ENCODE measurements at regions not wholly inside any gene's neighbourhood (a gene's known extent, or its start where the extent isn't known, plus 50 kb on each side); places are given as distances from the start of the nearest gene placed in this dataset.
A peak's percentile ranks its signal among the peaks of the same experiment; 100 is the strongest.

DNA sequence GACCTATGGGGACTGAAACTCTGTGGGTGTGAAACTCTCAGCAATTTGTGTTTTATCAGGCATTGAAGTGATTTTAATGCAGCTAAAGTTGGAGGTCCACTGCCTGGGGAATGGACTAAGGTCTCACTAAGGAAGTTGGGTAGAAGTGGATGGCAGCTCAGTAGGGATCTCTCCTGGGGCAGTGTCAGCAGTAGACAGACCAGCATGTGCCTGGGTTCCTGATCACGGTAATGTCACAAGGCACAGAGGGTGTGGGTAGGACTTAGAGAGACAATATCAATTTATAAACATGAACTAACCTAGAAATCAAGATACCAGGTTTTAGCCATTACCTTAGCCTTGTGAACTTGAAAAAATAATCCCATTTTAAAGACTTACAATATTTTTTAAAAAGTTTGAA lies 380.3 kb upstream of the LCORL start:
- DNase-seq = no peak

GRCh38 chr4:18401425-18401824 lies 379.9 kb upstream of the LCORL start:
- DNase-seq = no peak

GRCh38 chr4:18398661-18399060 lies 377.1 kb upstream of the LCORL start:
- no peak for DNase-seq

DNA sequence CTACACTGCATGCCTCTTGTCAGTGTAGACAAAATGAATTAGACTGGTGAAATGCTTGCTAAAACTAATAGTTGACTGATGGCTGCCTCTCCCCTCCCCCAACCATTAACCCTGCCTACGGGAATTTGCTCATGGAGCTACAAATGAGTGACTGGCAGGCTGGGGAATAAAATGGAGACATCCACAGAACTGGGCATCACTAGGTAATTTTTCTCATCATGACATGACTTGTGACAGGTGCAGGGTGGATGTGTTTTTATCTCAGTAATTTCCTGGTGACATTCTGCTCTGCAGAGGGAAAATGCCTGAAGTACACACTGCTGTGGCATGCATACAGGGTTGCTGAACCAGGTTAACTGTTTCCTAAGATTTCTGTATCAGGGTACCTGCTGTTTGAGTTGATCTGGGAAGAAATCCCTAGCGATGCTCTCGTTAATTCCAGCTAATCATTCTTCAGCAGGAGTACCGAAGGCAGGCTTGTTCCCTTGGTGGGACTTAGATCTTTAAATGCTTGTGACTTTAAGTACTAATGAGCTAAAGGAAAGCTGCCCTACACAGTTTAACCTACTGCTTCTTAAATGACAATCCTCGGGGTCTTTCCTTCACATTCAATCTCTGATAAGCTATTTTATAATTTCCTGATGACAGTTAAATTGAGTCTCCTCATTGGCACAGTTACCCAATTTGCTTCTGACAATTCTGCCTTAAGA lies 376.3 kb upstream of the LCORL start:
- no peak for DNase-seq

GRCh38 chr4:18394656-18395055 lies 373.1 kb upstream of the LCORL start:
- DNase-seq = no peak

DNA sequence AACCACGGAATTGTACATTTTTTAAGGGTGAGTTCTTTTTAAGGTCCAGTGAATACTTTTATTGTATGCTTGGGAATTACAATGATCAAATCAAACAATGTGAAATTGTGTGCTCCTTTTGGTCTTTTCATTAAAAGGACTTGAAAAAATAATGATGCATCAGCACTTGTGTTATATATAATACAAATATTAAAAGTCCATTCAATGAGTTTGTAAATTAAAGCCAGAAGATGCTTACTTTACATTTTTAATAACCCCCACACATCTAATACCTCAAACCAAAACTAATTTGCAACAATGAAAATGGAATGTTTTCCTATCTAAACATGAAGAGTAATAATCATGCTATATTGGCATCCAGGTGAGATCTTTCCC lies 369.8 kb upstream of the LCORL start:
- DNase-seq = no peak

- DNase-seq = no peak
Observed at GRCh38 chr4:18390655-18391353, 369.2 kb upstream of the LCORL start.

- DNase-seq = no peak
Observed at GRCh38 chr4:18389115-18389514, 367.6 kb upstream of the LCORL start.

DNA sequence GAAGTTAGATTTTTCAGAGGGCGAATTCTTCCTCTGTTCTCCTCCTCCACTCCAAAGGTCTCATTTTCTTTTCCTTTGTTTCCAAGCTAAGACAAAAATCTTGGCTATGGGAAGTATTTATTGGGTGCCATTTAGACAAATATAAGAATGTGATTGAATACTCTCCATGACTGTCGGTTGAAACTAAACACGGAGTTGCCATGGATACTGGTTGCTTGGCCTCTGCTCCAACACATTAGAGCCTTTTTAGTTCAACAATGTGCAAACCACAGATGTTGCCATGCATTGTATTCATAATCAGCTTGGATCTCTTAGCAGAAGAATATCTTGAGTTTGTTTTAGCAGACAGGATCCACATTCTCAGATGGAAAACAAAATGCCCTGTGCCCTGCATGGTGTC lies 366.5 kb upstream of the LCORL start:
- DNase-seq = no peak

GRCh38 chr4:18381186-18381585 lies 359.6 kb upstream of the LCORL start:
- DNase-seq = no peak

DNA sequence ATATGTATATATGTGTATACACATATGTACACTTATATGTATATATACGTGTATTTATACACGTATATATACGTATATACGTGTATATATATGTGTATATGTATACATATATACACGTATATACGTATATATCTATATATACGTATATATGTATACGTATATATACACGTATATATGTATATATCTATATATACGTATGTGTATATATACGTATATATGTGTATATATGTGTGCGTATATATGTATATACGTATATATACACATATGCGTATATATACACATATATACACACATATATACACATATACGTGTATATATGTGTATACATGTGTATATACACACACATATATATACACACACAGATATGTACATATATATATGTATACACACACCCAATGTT lies 348.0 kb upstream of the LCORL start:
- no peak for DNase-seq

GRCh38 chr4:18366892-18367291 lies 345.3 kb upstream of the LCORL start:
- DNase-seq = peak in 1 of 2 donors; percentile 19

GRCh38 chr4:18366136-18366535 lies 344.6 kb upstream of the LCORL start:
- DNase-seq = no peak

- DNase-seq = no peak
Observed at GRCh38 chr4:18343581-18343980, 322.0 kb upstream of the LCORL start.

GRCh38 chr4:18342847-18343246 lies 321.3 kb upstream of the LCORL start:
- DNase-seq = no peak

GRCh38 chr4:18321956-18322530 lies 300.5 kb upstream of the LCORL start:
- DNase-seq = no peak

DNA sequence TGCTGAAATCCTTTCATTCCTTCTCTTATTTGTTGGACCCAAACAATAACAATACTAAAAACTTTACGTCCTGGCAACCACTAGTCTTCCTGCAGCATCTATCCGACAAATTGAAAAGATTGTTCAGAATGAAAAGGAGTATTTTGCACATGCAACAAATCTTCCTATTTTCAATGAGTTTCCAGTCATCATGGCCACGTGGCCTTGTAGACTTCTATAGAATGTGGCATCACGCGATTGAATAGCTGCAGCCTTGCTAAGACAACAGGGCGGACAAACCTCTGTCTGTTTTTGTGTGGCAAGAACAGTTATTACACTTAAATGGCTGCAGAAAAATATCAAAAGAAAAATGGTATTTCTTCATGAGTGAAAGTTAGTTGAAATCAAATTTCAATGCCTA lies 297.9 kb upstream of the LCORL start:
- DNase-seq = no peak

- no peak for DNase-seq
Observed at GRCh38 chr4:18318682-18319388, 297.3 kb upstream of the LCORL start.

DNA sequence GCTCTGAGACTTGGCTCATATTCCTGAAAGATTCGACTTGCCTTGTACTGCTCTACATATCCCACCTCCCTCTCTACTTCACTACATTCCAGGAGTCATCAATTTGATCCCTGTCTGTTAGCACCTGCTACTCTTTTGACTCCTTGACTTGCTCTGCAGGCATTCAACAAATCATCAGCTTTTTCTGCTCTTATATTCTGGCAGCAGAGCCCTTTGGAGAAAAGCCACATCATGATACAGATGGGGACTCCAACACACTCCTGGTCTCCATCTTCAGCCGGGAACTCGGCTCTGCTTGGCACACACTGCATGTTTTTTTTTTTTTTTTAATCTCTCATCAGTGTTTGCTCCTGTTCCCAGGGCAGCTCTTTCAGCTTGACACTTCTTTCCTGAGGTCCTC lies 293.2 kb upstream of the LCORL start:
- no peak for DNase-seq

GRCh38 chr4:18297684-18298083 lies 276.1 kb upstream of the LCORL start:
- no peak for DNase-seq

DNA sequence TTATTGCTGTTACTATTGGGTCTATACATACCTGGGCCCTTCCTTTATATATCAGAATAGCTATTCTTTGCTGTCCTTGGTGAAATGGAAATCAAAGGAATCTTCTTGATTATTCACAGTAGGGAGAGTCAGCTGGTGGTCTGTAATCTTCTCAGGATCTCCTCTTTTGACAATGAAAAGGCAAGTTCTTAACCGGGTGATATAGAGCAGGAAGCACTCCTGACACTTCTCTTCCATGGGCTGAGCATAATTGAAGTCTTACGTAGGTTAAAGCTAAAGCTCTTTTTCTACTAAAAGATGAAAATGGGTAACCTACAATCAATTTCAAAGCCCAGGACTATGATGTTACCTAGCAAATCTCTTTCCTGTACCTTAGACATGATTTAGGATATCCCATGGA lies 274.9 kb upstream of the LCORL start:
- no peak for DNase-seq

GRCh38 chr4:18294846-18295245 lies 273.3 kb upstream of the LCORL start:
- DNase-seq = no peak

DNA sequence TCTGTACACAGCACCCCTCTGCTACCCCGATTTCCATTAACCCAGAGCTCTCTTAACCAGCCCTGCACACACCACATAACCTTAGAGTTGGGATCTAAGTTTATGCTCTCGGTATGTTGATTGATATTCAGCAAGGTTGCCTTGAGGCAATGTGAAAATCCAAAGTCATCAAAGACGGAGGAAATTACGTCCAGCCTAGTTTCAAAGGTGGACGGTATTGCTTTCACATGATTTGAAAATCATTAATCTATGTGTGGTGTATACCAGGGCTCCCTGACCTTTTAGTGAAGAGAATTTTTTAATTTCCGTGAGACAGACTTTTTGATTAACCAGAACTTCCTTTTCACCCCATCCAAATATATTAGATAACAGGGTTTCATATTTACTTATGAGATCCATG lies 272.5 kb upstream of the LCORL start:
- no peak for DNase-seq

DNA sequence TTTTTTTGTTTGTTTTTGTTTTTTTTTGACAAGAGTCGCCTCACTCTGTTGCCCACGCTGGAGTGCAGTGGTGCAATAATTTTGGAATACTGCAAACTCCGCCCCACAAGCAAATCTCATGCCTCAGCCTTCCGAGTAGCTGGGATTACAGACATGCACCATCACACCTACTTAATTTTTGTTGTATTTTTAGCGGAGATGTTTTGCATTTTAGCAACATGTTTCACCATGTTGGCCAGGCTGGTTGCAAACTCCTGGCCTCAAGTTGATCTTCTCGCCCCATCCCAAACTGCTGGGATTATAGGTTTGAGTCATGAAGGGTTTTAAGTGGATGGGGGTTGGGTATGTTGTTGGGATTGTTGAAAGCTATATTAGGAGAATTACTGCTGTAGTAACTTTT lies 270.9 kb upstream of the LCORL start:
- DNase-seq = no peak
